Tibial nerve (tissue), 4 donors: ENCODE measurements at regions not wholly inside any gene's neighbourhood (a gene's known extent, or its start where the extent isn't known, plus 50 kb on each side); places are given as distances from the start of the nearest gene placed in this dataset.

ENCODE experiments used
- CTCF ChIP-seq, 5 experiments: fragments of 200-600 bp in 3 of 5; fragments of 450-650 bp in 2 of 5; sonication (generic) in 3 of 5; IDR thresholded peaks; one replicate each; pipeline ENCODE4 v1.5.1; 2016 to 2019; ENCODE audit warnings: antibody characterized with exemption in 5 of 5, mild to moderate bottlenecking in 3 of 5, moderate library complexity in 2 of 5
- EP300 ChIP-seq, 2 donors: sonication (generic); formaldehyde crosslinking; IDR thresholded peaks; one replicate each; pipeline ENCODE4 v1.6.1; 2017; ENCODE audit warnings: antibody characterized with exemption in 2 of 2, mild to moderate bottlenecking in 1 of 2
- POLR2A ChIP-seq, 2 donors: fragments of 450-650 bp; IDR thresholded peaks; one replicate each; pipeline ENCODE4 v1.6.1; 2017; ENCODE audit warnings: antibody characterized with exemption in 2 of 2, mild to moderate bottlenecking in 2 of 2, moderate library complexity in 2 of 2

- TF ChIP-seq CTCF (IDR thresholded peaks at IDR 0.05): no peak
- TF ChIP-seq POLR2A (IDR thresholded peaks at IDR 0.05): no peak
- no peak for TF ChIP-seq EP300 (IDR thresholded peaks at IDR 0.05)
These were observed 972.0 kb upstream of the CITED2 start for GRCh38 chr6:140346428-140346827.
